ENCODE measurements at regions not wholly inside any gene's neighbourhood (a gene's known extent, or its start where the extent isn't known, plus 50 kb on each side); places are given as distances from the start of the nearest gene placed in this dataset.
"Not testable (repeated sequence)": the region's sequence is repeated elsewhere in the genome, so short reads cannot be mapped to it uniquely, and the experiment has no call there.

- no peak for DNase-seq
Observed at GRCh38 chr4:22573198-22573597, 57.3 kb upstream of the ADGRA3 start.

DNA sequence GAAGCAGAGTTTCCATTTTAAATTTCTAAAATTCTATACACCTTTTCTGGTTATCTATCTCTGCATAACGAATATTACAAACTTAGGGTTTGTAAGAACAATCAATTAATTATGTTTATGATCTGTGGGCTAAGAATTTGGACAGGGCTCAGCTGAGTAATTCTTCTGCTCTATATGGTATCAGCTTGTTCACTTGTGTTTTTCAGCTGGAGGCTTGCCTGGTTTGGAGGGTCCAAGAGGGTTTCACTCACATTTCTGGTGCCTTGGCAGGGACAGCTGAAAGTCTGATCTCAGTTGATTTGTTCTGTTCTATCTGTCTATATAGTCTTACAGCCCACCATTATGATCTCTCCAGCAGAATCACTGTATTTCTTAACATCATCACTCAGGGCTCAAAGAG is 57.8 kb upstream of the ADGRA3 start:
- no peak for DNase-seq

GRCh38 chr4:22574424-22574823 is 58.6 kb upstream of the ADGRA3 start:
- no peak for DNase-seq

DNA sequence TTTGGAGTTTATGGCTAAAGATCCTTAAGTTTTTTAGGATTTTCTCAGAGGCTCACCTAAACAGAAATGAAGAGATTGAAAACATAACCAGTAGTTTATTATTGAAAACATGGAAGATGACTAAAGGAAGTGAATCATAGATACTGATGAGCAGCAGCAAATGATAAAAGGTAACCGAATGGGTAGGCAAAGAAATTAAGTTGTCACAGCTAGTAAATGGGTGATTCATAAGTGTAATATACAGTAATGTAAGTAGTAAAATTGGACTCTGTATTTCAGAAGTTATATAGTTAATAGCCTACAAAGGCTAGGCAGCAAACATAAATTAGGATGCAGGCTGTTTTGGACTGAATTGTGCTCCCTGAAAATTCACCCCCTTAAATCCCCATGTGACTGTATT is 59.0 kb upstream of the ADGRA3 start:
- DNase-seq, result no peak

DNA sequence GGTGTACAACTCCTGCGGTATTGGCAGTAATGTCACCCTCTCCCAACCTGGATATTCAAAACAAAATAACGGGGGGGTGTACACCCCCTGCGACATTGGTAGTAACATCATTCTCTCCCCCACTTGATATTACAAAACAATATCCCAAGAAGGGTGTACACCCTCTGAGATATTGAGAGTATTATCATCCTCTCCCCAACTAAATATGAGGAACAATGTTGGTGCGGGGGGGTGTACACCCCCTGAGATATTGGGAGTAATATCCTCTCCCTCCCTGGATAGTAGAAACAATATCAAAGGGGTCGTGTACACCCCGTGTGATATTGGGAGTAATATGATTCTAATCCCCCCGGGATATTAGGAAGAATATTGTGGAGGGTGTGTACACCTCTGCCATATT is 71.4 kb upstream of the ADGRA3 start:
- DNase-seq, result no peak

- DNase-seq, result no peak
Observed at GRCh38 chr4:22593933-22594332, 78.1 kb upstream of the ADGRA3 start.

DNA sequence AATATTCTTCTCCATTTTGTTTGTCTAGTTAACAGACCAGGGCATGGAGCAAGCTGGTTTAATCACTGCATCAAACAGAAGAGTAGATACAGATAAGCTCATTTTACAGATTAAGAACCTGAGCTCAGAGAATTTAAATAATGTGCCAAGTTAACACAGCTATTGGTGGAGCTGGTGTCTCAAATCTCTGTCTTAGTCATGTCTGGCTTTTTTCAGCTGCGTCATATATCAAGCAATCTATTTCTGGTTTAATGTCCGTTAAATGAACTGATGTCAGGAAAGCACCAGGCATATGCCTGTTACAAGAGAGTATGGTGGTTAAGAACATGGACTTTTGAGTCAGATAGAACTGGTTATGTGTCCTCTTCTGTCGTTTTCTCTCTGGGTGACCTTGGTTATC is 79.8 kb upstream of the ADGRA3 start:
- DNase-seq, result no peak

DNA sequence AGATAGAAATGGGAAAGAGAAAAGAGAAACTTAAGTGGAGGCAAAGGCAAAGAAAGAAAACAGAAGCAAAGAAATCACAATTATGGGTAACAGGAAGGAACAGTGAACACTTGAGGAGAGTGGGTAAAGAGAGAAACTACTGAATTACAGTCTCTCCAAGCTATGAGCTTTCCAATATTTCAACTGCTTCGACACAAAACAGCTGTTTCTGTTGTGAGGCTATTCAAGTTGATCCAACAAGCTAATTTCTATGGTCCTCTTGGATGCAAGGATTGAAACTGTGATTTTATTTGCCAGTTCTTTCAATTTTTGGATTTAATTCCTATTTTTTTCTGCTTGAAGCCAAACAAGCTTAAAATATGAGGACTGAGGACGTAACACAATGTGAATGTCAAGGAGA is 80.5 kb upstream of the ADGRA3 start:
- DNase-seq, result no peak

- no peak for DNase-seq
Observed at GRCh38 chr4:22597471-22597870, 81.6 kb upstream of the ADGRA3 start.

GRCh38 chr4:22598113-22599047 is 82.5 kb upstream of the ADGRA3 start:
- not testable (repeated sequence) for DNase-seq

DNA sequence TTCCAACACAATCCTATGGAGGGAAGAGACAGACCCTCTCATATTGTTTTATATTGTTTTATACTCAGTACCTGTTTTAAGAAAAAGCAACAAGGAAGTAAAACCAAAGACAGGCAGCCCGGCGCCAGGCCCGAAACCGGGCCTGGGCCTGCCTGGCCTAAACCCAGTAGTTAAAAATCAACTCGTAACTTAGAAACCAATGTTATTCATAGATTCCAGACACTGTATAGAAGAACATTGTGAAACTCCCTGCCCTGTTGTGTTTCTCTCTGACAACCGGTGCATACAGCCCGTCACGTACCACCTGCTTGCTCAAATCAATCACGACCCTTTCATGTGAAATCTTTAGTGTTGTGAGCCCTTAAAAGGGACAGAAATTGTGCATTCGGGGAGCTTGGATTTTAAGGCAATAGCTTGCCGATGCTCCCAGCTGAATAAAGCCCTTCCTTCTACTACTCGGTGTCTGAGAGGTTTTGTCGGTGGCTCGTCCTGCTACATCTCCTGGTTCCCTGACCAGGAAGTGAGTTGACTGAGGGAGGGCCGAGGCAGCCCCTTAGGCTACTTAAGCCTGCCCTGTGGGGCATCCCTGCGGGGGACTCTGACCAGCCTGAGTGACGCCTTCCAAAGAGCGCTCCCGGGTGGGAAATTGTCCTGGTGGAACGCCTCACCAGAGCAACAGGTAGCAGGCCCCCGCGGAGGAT is 83.5 kb upstream of the ADGRA3 start:
- DNase-seq, result not testable (repeated sequence)

DNA sequence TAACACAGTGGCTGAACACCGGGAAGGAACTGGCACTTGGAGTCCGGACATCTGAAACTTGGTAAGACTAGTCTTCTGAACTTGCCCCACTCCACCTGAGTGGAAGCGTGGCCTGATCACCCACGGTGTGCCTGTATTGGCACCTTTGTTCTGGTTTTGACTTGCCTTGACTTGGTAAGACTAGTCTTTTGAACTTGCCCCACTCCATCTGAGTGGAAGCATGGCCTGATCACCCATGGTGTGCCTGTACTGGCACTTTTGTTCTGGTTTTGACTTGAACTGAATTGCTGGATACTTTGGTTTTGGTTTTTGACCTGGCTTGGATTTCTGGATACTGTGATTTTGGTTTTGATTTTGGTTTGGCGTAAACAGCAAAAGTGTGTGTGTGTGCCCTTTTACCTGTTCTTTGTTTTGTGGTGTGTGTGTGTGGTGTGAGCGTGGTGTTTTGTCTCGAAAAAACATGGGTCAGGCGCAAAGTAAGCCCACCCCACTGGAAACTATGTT is 84.1 kb upstream of the ADGRA3 start:
- DNase-seq, result not testable (repeated sequence)

DNA sequence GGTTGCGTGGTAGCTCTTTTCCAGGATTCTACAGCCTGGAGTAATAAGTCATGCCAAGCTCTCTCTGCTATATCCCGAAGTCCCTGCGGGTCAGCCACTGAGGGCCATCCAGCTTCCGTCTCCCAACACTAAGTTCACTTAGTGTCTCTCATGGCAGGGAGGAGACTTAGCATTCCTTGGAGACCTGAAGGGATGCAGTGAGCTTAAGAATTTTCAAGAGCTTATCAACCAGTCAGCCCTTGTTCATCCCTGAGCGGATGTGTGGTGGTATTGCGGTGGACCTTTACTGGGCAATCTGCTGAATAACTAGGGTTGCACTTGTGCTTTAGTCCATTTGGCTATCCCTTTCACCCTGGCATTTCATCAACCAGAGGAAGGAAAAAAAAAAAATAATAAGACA is 85.8 kb upstream of the ADGRA3 start:
- DNase-seq, result not testable (repeated sequence)

DNA sequence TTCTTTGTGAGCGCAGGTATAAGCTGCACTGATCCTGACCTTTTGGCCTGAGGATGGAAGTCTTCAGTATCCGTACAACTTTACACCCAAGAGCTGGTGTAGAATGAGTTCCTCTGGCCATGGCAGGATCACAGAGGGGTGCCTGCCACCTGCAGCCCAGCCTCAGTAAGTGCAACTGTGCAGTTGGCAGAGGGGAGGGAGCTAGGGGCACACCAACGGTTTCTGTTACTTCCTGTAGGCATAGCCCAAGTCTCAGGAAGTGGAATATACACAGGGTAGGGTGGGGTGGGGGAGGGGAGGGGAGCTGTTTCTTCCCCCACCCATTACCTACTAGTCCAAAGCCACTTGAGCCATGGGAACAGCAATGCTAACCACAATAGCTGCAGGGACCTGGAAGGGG is 85.4 kb upstream of the GBA3 start:
- peak; percentile 1 for DNase-seq

DNA sequence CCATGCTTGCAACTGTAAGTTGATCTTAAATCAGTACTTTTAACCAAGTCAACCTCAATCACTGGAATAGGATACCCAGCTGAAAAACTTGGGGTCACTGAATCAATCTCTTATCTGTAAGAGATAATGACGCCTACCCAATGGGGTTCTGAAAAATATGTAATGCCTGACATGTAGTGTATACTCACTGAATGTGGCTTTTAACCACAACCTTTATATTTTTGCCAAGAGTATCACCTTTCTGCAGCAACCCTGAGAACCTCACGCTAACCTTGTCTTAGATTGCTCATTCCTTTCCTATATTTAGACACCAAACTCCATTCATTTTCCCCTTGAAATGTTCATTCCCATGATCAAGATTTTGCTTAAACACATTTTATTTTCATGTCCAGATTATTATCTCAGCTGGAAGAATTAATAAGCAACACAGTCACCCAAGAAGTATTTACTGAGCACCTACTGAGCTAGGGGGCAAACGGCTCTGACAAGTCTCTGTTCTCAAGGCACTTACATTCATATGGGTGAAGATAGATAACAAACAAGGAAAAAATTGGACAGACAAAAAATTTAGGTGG is 82.7 kb upstream of the GBA3 start:
- DNase-seq, result not testable (repeated sequence)

- no peak for DNase-seq
Observed at GRCh38 chr4:22614114-22614513, 78.6 kb upstream of the GBA3 start.

DNA sequence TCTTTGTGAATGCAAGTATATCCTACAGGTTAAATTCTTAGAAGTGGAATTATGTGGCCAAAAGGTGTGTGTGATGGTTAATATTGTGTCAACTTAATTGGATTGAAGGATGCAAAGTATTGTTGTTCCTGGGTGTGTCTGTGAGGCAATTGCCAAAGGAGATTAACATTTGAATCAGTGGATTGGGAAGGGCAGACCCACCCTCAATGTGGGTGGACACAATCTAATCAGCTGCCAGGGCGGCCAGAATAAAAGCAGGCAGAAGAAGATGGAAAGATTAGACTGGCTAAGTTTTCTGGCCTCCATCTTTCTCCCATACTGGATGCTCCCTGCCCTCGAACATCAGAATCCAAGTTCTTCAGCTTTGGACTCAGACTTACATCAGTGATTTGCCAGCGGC is 76.2 kb upstream of the GBA3 start:
- DNase-seq, result no peak

- DNase-seq, result not testable (repeated sequence)
Observed at GRCh38 chr4:22620144-22620543, 72.6 kb upstream of the GBA3 start.

GRCh38 chr4:22621970-22622369 is 70.8 kb upstream of the GBA3 start:
- DNase-seq, result not testable (repeated sequence)

GRCh38 chr4:22624002-22624401 is 68.7 kb upstream of the GBA3 start:
- DNase-seq, result not testable (repeated sequence)

DNA sequence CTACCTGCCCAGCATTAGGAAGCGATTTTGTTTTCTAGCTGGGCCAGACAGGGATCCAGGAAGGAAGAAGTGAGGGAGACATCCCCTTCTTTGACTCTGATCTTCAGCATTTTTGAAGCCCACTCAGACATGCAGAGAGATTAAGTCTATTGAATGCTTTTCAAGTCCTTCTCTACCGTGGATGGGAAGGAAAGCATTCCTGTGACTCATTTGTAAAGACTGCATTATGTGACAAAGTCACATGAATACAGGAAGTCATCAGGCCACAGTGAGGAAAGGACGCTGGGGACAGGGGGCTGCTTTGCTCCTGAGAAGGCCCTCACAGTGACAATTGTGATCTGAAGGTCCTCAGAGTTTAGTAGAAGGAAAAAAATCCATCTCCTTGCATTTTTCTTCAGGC is 67.4 kb upstream of the GBA3 start:
- no peak for DNase-seq

- not testable (repeated sequence) for DNase-seq
Observed at GRCh38 chr4:22627851-22628250, 64.9 kb upstream of the GBA3 start.

DNA sequence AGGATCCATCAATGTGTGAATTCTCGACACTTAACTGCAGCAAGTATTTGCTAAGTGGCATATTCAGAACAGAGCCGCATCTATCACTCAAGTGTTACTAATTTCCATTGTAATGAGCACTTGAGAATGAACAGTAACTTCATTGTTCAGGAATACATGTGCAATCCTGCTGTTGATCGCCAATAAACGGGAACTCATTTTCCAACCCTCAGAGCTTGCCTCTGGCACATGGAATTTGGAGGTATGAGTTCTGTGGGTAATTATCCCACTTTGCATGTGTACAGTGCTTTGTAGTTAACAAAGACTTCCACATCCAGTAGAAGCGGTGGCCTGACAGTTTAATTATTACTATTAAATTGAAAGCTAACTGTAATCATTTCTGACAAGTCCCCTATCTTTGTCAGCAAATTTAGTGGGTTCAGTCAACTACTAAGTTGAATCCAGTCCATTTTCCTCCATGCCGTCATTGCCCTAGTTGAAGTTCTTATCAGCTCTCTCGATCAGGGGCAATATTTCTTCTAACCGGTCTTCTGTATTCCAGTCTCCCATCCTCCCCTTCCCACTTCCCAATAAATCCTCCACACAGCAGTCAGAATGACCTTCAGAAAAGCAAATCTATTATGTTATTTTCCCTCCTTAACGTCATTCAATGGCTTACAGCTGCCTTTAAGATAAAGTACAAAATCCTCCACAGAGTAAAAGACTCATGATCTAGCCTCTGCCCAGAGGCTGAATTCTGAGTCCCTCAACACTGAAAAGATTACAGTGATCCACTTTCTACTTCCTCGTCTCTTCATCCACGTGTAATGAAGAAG is 62.4 kb upstream of the GBA3 start:
- DNase-seq, result not testable (repeated sequence)

Data from NCI-H1694 (cell line).